GM23338 (cell line): ENCODE measurements at regions not wholly inside any gene's neighbourhood (a gene's known extent, or its start where the extent isn't known, plus 50 kb on each side); places are given as distances from the start of the nearest gene placed in this dataset.

Experiments used
- ATAC-seq: fragments of 200-7000 bp; cut with Tn5 transposase; 3 replicates; pipeline ENCODE4 v1.9.1; 2020
- DNase-seq: peaks from one replicate; pipeline ENCODE4 v3.0.0-alpha.2; 2015; ENCODE audit warnings: low spot score
- H2AFZ ChIP-seq: fragments of 200-600 bp; sonication (generic); 2 replicates; pipeline ENCODE4 v1.8.0; 2016; ENCODE audit warnings: antibody characterized with exemption, mild to moderate bottlenecking, moderate library complexity
- H3F3A ChIP-seq: fragments of 200-600 bp; sonication (generic); replicated peaks from 2 replicates; pipeline ENCODE4 v1.8.0; 2017; ENCODE audit warnings: antibody characterized with exemption, mixed run types, low read depth
- H3K27ac ChIP-seq: fragments of 200-600 bp; sonication (generic); 2 replicates; pipeline ENCODE4 v1.6.1; 2016; ENCODE audit warnings: low read depth
- H3K27me3 ChIP-seq: fragments of 200-600 bp; sonication (generic); 2 replicates; pipeline ENCODE4 v1.8.0; 2016; ENCODE audit warnings: mild to moderate bottlenecking, mixed run types, moderate library complexity; ENCODE audit not compliant: insufficient read depth
- H3K36me3 ChIP-seq: fragments of 200-600 bp; sonication (generic); 2 replicates; pipeline ENCODE4 v1.8.0; 2016; ENCODE audit warnings: mild to moderate bottlenecking; ENCODE audit not compliant: insufficient read depth
- H3K4me1 ChIP-seq: fragments of 200-600 bp; sonication (generic); 2 replicates; pipeline ENCODE4 v1.8.0; 2016; ENCODE audit warnings: mild to moderate bottlenecking, moderate library complexity; ENCODE audit not compliant: insufficient read depth
- H3K4me2 ChIP-seq: fragments of 200-600 bp; sonication (generic); 2 replicates; pipeline ENCODE4 v1.7.1; 2017; ENCODE audit warnings: mixed run types
- H3K4me3 ChIP-seq: fragments of 200-600 bp; sonication (generic); 2 replicates; pipeline ENCODE4 v1.6.1; 2016; ENCODE audit warnings: mixed run types
- H3K79me2 ChIP-seq: fragments of 200-600 bp; sonication (generic); replicated peaks from 2 replicates; pipeline ENCODE4 v1.8.0; 2017; ENCODE audit warnings: mild to moderate bottlenecking; ENCODE audit not compliant: insufficient read depth
- H3K9me2 ChIP-seq: fragments of 200-600 bp; sonication (generic); 2 replicates; pipeline ENCODE4 v1.8.0; 2017; ENCODE audit not compliant: insufficient read depth
- H4K20me1 ChIP-seq: fragments of 200-600 bp; sonication (generic); replicated peaks from 2 replicates; pipeline ENCODE4 v1.8.0; 2017; ENCODE audit warnings: mild to moderate bottlenecking; ENCODE audit not compliant: insufficient read depth
- H3K27ac Mint-ChIP-seq: 2 replicates; pipeline ENCODE4 v1.8.0; 2020; ENCODE audit warnings: inconsistent platforms, mild to moderate bottlenecking, moderate library complexity, mixed read lengths
- H3K27me3 Mint-ChIP-seq: 3 replicates; pipeline ENCODE4 v1.8.0; 2022; ENCODE audit warnings: low read depth, mild to moderate bottlenecking, moderate library complexity, mixed read lengths, inconsistent platforms; ENCODE audit not compliant: insufficient read depth, poor library complexity
- H3K36me3 Mint-ChIP-seq: 3 replicates; pipeline ENCODE4 v1.8.0; 2021; ENCODE audit warnings: low read depth, mild to moderate bottlenecking, inconsistent platforms, moderate library complexity, mixed read lengths
- H3K4me1 Mint-ChIP-seq: 3 replicates; pipeline ENCODE4 v1.8.0; 2020; ENCODE audit warnings: mild to moderate bottlenecking, inconsistent platforms, mixed read lengths
- H3K4me3 Mint-ChIP-seq: 3 replicates; pipeline ENCODE4 v1.8.0; 2021; ENCODE audit warnings: moderate library complexity, mild to moderate bottlenecking, inconsistent platforms, mixed read lengths
- H3K9me3 Mint-ChIP-seq: 3 replicates; pipeline ENCODE4 v1.8.0; 2020; ENCODE audit warnings: moderate library complexity, mild to moderate bottlenecking, inconsistent platforms, mixed read lengths
- CREB1 ChIP-seq: fragments of 250-450 bp; sonication (Bioruptor Pico); IDR thresholded peaks from 2 replicates; pipeline ENCODE4 v1.5.0; 2020; ENCODE audit warnings: low read depth, mild to moderate bottlenecking, moderate library complexity
- EZH2phosphoT487 ChIP-seq: fragments of 200-600 bp; sonication (generic); IDR thresholded peaks from one replicate; pipeline ENCODE4 v1.8.1; 2018; ENCODE audit warnings: antibody characterized with exemption; ENCODE audit not compliant: unreplicated experiment
- JUNB ChIP-seq: IDR thresholded peaks from one replicate; pipeline ENCODE4 v1.6.1; 2016; ENCODE audit warnings: antibody characterized with exemption; ENCODE audit not compliant: unreplicated experiment
- NANOG ChIP-seq: IDR thresholded peaks from 2 replicates; pipeline ENCODE4 v1.6.1; 2016; ENCODE audit warnings: antibody characterized with exemption, borderline replicate concordance
- STAT1 ChIP-seq: IDR thresholded peaks from one replicate; pipeline ENCODE4 v1.6.1; 2016; ENCODE audit warnings: antibody characterized with exemption; ENCODE audit not compliant: unreplicated experiment
- ZNF114 ChIP-seq: fragments of 250-450 bp; sonication (Bioruptor Pico); IDR thresholded peaks from 2 replicates; pipeline ENCODE4 v1.5.0; 2020; ENCODE audit warnings: mild to moderate bottlenecking, moderate library complexity
- TF ChIP-seq, protein P1 (sequence below): IDR thresholded peaks from one replicate; pipeline ENCODE4 v1.6.1; 2018; ENCODE audit warnings: antibody characterized with exemption; ENCODE audit not compliant: unreplicated experiment
- TF ChIP-seq, protein P2 (sequence below): IDR thresholded peaks from 2 replicates; pipeline ENCODE4 v1.6.1; 2016; ENCODE audit warnings: antibody characterized with exemption
- TF ChIP-seq, protein P3 (sequence below), 2 experiments: fragments of 200-600 bp in 1 of 2; sonication (generic) in 1 of 2; conservative IDR thresholded peaks; 2 replicates each; pipeline versions ENCODE4 v1.5.1 to v1.6.1; 2016 to 2017; ENCODE audit warnings: antibody characterized with exemption in 2 of 2, low read depth in 2 of 2, mild to moderate bottlenecking in 2 of 2, moderate library complexity in 1 of 2

DNA sequence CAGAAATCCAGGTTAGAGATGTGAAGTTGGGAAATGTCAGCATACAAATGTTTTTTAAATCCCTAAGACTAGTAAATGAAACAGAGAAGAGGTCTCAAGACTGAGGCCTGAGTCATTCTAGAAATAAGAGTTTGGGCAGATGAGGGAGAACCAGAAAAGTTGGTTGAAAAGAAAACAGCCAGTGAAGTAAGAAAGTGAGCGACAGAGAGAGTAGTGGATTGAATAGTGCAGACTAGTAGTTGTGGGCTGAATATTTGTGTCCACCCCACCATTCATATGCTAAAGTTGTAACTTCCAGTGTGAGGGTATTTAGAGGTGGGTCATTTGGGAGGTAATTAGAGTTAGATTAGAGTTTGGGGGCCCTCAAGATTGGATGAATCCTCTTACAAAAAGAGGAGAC is 889.2 kb downstream of the TTLL7 start (continued):
- TF ChIP-seq, protein P1, sequence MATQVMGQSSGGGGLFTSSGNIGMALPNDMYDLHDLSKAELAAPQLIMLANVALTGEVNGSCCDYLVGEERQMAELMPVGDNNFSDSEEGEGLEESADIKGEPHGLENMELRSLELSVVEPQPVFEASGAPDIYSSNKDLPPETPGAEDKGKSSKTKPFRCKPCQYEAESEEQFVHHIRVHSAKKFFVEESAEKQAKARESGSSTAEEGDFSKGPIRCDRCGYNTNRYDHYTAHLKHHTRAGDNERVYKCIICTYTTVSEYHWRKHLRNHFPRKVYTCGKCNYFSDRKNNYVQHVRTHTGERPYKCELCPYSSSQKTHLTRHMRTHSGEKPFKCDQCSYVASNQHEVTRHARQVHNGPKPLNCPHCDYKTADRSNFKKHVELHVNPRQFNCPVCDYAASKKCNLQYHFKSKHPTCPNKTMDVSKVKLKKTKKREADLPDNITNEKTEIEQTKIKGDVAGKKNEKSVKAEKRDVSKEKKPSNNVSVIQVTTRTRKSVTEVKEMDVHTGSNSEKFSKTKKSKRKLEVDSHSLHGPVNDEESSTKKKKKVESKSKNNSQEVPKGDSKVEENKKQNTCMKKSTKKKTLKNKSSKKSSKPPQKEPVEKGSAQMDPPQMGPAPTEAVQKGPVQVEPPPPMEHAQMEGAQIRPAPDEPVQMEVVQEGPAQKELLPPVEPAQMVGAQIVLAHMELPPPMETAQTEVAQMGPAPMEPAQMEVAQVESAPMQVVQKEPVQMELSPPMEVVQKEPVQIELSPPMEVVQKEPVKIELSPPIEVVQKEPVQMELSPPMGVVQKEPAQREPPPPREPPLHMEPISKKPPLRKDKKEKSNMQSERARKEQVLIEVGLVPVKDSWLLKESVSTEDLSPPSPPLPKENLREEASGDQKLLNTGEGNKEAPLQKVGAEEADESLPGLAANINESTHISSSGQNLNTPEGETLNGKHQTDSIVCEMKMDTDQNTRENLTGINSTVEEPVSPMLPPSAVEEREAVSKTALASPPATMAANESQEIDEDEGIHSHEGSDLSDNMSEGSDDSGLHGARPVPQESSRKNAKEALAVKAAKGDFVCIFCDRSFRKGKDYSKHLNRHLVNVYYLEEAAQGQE: no peak
- no peak for TF ChIP-seq CREB1 (CRISPR knock-in tag)
- TF ChIP-seq NANOG: no peak

DNA sequence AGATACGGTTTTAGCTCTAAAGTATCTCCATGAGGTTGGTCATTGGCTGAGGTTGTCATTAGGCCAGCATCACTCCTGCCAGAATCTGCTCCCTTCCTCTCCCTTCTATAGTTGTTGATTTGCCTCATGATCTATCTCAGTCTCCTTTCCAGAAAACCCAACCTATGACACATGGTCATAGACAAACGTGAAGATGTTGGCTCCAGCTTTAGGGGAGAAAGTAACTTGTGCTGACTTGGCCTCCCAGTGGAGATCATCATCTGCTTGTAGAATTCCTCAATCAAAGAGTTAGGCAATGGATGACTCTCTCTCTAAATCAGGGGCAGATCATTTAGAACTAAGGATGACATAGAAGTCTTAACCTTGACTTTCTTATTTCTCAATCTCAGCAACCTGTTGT is 894.4 kb downstream of the TTLL7 start:
- ATAC-seq (no peak), DNase-seq (no peak)
- H3K27me3 Mint-ChIP-seq: no peaks in the 10 kb centered on the region
- TF ChIP-seq JUNB (no peak), CREB1 (CRISPR knock-in tag) (no peak), STAT1 (no peak), ZNF114 (no peak), EZH2phosphoT487 (no peak)
- TF ChIP-seq, protein P1: no peak
- TF ChIP-seq, protein P2, sequence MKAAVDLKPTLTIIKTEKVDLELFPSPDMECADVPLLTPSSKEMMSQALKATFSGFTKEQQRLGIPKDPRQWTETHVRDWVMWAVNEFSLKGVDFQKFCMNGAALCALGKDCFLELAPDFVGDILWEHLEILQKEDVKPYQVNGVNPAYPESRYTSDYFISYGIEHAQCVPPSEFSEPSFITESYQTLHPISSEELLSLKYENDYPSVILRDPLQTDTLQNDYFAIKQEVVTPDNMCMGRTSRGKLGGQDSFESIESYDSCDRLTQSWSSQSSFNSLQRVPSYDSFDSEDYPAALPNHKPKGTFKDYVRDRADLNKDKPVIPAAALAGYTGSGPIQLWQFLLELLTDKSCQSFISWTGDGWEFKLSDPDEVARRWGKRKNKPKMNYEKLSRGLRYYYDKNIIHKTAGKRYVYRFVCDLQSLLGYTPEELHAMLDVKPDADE: no peak
- TF ChIP-seq, protein P3, sequence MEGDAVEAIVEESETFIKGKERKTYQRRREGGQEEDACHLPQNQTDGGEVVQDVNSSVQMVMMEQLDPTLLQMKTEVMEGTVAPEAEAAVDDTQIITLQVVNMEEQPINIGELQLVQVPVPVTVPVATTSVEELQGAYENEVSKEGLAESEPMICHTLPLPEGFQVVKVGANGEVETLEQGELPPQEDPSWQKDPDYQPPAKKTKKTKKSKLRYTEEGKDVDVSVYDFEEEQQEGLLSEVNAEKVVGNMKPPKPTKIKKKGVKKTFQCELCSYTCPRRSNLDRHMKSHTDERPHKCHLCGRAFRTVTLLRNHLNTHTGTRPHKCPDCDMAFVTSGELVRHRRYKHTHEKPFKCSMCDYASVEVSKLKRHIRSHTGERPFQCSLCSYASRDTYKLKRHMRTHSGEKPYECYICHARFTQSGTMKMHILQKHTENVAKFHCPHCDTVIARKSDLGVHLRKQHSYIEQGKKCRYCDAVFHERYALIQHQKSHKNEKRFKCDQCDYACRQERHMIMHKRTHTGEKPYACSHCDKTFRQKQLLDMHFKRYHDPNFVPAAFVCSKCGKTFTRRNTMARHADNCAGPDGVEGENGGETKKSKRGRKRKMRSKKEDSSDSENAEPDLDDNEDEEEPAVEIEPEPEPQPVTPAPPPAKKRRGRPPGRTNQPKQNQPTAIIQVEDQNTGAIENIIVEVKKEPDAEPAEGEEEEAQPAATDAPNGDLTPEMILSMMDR (conservative IDR thresholded peaks at IDR 0.05; ENCODE audit: low read depth in 2 of 2): no peak

More for the DNA sequence above, 894.4 kb downstream of the TTLL7 start:
- H3K9me3 Mint-ChIP-seq: no peaks in the 10 kb centered on the region
- Histone ChIP-seq H3K9me2 (peaks cover 5% of the 10 kb centered on the region; the same call in 1 of the 2 replicates), H3K27ac (no peak overlapping the region), H3K27me3 (no peaks in the 10 kb centered on the region), H3K4me3 (no peak overlapping the region), H3K79me2 (no peaks in the 10 kb centered on the region), H3K4me1 (peaks cover 16% of the 10 kb centered on the region), H4K20me1 (no peaks in the 10 kb centered on the region), H2AFZ (no peak overlapping the region), H3K4me2 (no peak overlapping the region), H3K36me3 (no peaks in the 10 kb centered on the region; the same call in 1 of the 2 replicates), H3F3A (no peaks in the 10 kb centered on the region)
- H3K27ac Mint-ChIP-seq: no peak overlapping the region
- H3K36me3 Mint-ChIP-seq: no peaks in the 10 kb centered on the region
- H3K4me3 Mint-ChIP-seq: no peak overlapping the region
- peaks cover 15% of the 10 kb centered on the region for H3K4me1 Mint-ChIP-seq
